ENCODE measurements at regions not wholly inside any gene's neighbourhood (a gene's known extent, or its start where the extent isn't known, plus 50 kb on each side); places are given as distances from the start of the nearest gene placed in this dataset.

- no peak overlapping the region for H3K4me3 ChIP-seq
- H3K9me3 ChIP-seq: no peaks in the 10 kb centered on the region
- ATAC-seq (no peak), DNase-seq (no peak)
- H3K36me3 ChIP-seq: no peaks in the 10 kb centered on the region
- H3K4me1 ChIP-seq: peaks cover 0 to 12% (median 0%) of the 10 kb centered on the region in 12 donors
- no peak overlapping the region for H3K27ac ChIP-seq
- intact Hi-C loops (cut with DNase I): no loop called here
- WGBS, 4 donors: 84 to 97% (median 91%) methylated on average over 2 of the region's 2 CpGs
- H3K27me3 ChIP-seq: no peaks in the 10 kb centered on the region
- TF ChIP-seq CTCF (IDR thresholded peaks at IDR 0.05) (no peak), POLR2A (IDR thresholded peaks at IDR 0.05) (no peak)
Measured at GRCh38 chr2:236915186-236915585, 170.5 kb upstream of the COPS8 start.

GRCh38 chr2:236915726-236916125 lies 170.0 kb upstream of the COPS8 start:
- intact Hi-C loops (cut with DNase I): no loop called here
- no peaks in the 10 kb centered on the region for H3K36me3 ChIP-seq
- H3K27me3 ChIP-seq: no peaks in the 10 kb centered on the region
- DNase-seq (no peak), ATAC-seq (no peak)
- 92 to 94% (median 93%) methylated on average over 8 of the region's 8 CpGs for WGBS, 4 donors
- H3K4me1 ChIP-seq: peaks cover 0 to 12% (median 0%) of the 10 kb centered on the region in 12 donors
- TF ChIP-seq POLR2A (IDR thresholded peaks at IDR 0.05) (no peak), CTCF (IDR thresholded peaks at IDR 0.05) (no peak)
- no peak overlapping the region for H3K4me3 ChIP-seq
- no peak overlapping the region for H3K27ac ChIP-seq
- H3K9me3 ChIP-seq: no peaks in the 10 kb centered on the region

- WGBS, 4 donors: 81 to 90% (median 86%) methylated on average over 3 of the region's 3 CpGs
Measured at GRCh38 chr2:236916181-236916580, 169.5 kb upstream of the COPS8 start.

GRCh38 chr2:236916651-236917050 lies 169.0 kb upstream of the COPS8 start:
- ATAC-seq (no peak), DNase-seq (no peak)
- H3K27me3 ChIP-seq: no peaks in the 10 kb centered on the region
- no peaks in the 10 kb centered on the region for H3K36me3 ChIP-seq
- no peak overlapping the region for H3K27ac ChIP-seq
- no peak for TF ChIP-seq CTCF (IDR thresholded peaks at IDR 0.05)
- TF ChIP-seq POLR2A (IDR thresholded peaks at IDR 0.05): no peak
- peaks cover 0 to 12% (median 0%) of the 10 kb centered on the region in 12 donors for H3K4me1 ChIP-seq
- intact Hi-C loops (cut with DNase I): no loop called here
- H3K4me3 ChIP-seq: no peak overlapping the region
- no peaks in the 10 kb centered on the region for H3K9me3 ChIP-seq
- 89 to 95% (median 92%) methylated on average over 4 of the region's 4 CpGs for WGBS, 4 donors

More at GRCh38 chr2:236916181-236916580, 169.5 kb upstream of the COPS8 start:
- H3K4me1 ChIP-seq: peaks cover 0 to 12% (median 0%) of the 10 kb centered on the region in 12 donors
- H3K27me3 ChIP-seq: no peaks in the 10 kb centered on the region
- no peak overlapping the region for H3K4me3 ChIP-seq
- no peaks in the 10 kb centered on the region for H3K36me3 ChIP-seq
- H3K9me3 ChIP-seq: no peaks in the 10 kb centered on the region
- no peak for ATAC-seq
- intact Hi-C loops (cut with DNase I): no loop called here
- DNase-seq: no peak
- TF ChIP-seq CTCF (IDR thresholded peaks at IDR 0.05) (no peak), POLR2A (IDR thresholded peaks at IDR 0.05) (no peak)
- no peak overlapping the region for H3K27ac ChIP-seq
